ENCODE measurements at regions not wholly inside any gene's neighbourhood (a gene's known extent, or its start where the extent isn't known, plus 50 kb on each side); places are given as distances from the start of the nearest gene placed in this dataset.

DNA sequence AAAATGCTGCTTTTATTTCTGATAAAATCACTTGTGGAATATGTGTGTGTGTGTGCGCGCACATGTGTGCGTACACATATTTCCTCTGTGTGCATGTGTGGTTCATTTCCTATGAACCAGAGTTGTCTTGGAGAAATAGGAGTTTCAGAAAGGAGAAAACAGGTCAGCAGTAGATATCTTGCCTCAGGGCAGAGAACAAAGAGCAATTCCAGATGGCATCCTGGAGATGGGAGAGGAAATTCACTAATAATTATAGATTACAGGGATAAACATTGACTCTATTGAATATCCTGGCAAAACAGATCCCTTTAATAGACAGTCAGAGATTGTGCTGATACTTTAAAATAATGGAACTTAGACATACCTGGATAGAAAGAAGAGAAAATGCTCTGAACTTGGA is 298.0 kb downstream of the TRIB2 start:
- no peak overlapping the region for H3K4me3 ChIP-seq (ENCODE audit: low read length)
- no peaks in the 10 kb centered on the region for H3K36me3 Mint-ChIP-seq
- H3K27ac ChIP-seq (ENCODE audit: low read length), result no peak overlapping the region
- H3K9me3 ChIP-seq (ENCODE audit: control insufficient read depth, insufficient read depth, low read length), result no peaks in the 10 kb centered on the region
- TF ChIP-seq, protein P1, sequence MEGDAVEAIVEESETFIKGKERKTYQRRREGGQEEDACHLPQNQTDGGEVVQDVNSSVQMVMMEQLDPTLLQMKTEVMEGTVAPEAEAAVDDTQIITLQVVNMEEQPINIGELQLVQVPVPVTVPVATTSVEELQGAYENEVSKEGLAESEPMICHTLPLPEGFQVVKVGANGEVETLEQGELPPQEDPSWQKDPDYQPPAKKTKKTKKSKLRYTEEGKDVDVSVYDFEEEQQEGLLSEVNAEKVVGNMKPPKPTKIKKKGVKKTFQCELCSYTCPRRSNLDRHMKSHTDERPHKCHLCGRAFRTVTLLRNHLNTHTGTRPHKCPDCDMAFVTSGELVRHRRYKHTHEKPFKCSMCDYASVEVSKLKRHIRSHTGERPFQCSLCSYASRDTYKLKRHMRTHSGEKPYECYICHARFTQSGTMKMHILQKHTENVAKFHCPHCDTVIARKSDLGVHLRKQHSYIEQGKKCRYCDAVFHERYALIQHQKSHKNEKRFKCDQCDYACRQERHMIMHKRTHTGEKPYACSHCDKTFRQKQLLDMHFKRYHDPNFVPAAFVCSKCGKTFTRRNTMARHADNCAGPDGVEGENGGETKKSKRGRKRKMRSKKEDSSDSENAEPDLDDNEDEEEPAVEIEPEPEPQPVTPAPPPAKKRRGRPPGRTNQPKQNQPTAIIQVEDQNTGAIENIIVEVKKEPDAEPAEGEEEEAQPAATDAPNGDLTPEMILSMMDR (IDR thresholded peaks at IDR 0.05), result no peak
- intact Hi-C loops (cut with micrococcal nuclease), result no loop called here
- H3K4me1 ChIP-seq (ENCODE audit: control insufficient read depth, insufficient read depth, low read length), result no peaks in the 10 kb centered on the region
- no peaks in the 10 kb centered on the region for H3K9me3 Mint-ChIP-seq
- ATAC-seq (no peak), DNase-seq (no peak)
- 97% methylated on average over 3 of the region's 3 CpGs for WGBS (ENCODE audit: insufficient coverage)
- peaks cover 25% of the 10 kb centered on the region for H3K27me3 ChIP-seq (ENCODE audit: control insufficient read depth, insufficient read depth, low read length)
- H3K36me3 ChIP-seq (ENCODE audit: control insufficient read depth, insufficient read depth, low read length), result no peaks in the 10 kb centered on the region
- H3K4me3 Mint-ChIP-seq, result no peak overlapping the region
- no peaks in the 10 kb centered on the region for H3K4me1 Mint-ChIP-seq
- H3K27me3 Mint-ChIP-seq (ENCODE audit: low read depth in 2 of 2), result peaks cover 37 to 40% of the 10 kb centered on the region in 2 donors
- no peak overlapping the region for H3K27ac Mint-ChIP-seq

DNA sequence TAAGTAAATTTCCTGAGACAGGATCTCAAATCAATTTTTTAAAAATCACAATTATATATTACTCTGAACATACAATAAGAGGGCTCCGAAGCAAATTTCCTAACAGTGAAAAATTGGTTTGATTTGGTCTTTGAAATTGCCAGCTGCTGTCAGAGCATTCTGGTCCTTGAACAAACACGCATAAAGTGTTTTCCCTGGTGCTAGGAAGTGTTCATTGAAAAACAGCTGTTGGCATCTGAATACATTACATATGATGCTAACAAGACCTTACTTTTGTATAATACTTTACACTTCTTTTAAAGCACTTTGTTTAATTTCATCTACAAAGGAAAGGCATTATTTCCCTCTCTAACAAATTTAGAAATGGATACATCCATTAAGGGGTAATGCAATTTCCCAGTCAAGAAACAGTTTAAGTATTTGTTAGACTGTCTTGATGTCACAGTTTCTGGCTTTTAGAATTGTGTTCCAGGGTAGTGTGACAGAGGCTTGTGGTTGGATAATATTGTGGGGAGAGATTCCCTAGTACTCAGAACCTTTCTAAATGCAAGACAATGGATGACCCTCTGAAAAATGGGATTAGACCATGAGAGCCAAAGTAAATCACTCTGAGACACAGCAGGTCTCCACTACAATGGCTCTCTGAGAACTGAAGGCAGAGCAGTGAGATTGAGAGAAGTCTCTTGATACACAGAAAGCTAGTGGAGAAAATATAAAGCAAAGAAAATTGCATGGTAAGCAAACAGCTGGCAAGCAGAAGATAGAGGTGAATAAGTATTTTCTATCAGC is 299.0 kb downstream of the TRIB2 start:
- intact Hi-C loops (cut with micrococcal nuclease), result no loop called here
- ATAC-seq (no peak), DNase-seq (no peak)
- Mint-ChIP-seq H3K4me1 (no peaks in the 10 kb centered on the region), H3K36me3 (no peaks in the 10 kb centered on the region), H3K27me3 (ENCODE audit: low read depth in 2 of 2) (peaks cover 37 to 40% of the 10 kb centered on the region in 2 donors), H3K9me3 (no peaks in the 10 kb centered on the region), H3K27ac (no peak overlapping the region), H3K4me3 (no peak overlapping the region)
- Histone ChIP-seq H3K27ac (ENCODE audit: low read length) (no peak overlapping the region), H3K4me3 (ENCODE audit: low read length) (no peak overlapping the region), H3K27me3 (ENCODE audit: control insufficient read depth, insufficient read depth, low read length) (peaks cover 25% of the 10 kb centered on the region), H3K36me3 (ENCODE audit: control insufficient read depth, insufficient read depth, low read length) (no peaks in the 10 kb centered on the region), H3K4me1 (ENCODE audit: control insufficient read depth, insufficient read depth, low read length) (no peaks in the 10 kb centered on the region), H3K9me3 (ENCODE audit: control insufficient read depth, insufficient read depth, low read length) (no peaks in the 10 kb centered on the region)
- TF ChIP-seq, protein P1 (IDR thresholded peaks at IDR 0.05), result no peak
- 100% methylated on average over 2 of the region's 2 CpGs for WGBS (ENCODE audit: insufficient coverage)

DNA sequence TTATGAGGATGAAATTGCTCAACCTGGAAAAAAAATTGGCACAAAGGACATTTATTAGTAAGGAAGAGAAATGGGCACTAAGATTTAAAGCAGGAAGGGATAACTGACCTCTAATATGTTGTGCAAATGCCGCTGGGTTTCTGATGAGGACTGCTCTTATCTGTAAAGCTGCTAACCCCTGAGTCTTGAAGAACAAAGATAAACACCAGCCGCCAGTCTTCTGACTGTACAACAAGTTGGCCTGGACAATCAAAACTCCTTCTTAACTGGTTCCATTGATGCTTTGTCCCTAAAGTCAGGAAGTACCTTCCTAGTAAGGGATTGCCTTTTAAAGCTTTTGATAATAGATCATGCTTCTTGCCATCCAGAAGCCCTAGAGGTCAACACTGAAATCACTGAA is 301.8 kb downstream of the TRIB2 start:
- peaks cover 31 to 48% of the 10 kb centered on the region in 2 donors for H3K27me3 Mint-ChIP-seq (ENCODE audit: low read depth in 2 of 2)
- TF ChIP-seq, protein P1 (IDR thresholded peaks at IDR 0.05), result no peak
- Histone ChIP-seq H3K4me3 (ENCODE audit: low read length) (no peak overlapping the region), H3K27me3 (ENCODE audit: control insufficient read depth, insufficient read depth, low read length) (peaks cover 25% of the 10 kb centered on the region), H3K4me1 (ENCODE audit: control insufficient read depth, insufficient read depth, low read length) (no peaks in the 10 kb centered on the region), H3K9me3 (ENCODE audit: control insufficient read depth, insufficient read depth, low read length) (no peaks in the 10 kb centered on the region), H3K36me3 (ENCODE audit: control insufficient read depth, insufficient read depth, low read length) (no peaks in the 10 kb centered on the region), H3K27ac (ENCODE audit: low read length) (no peak overlapping the region)
- no peak overlapping the region for H3K27ac Mint-ChIP-seq
- DNase-seq, result no peak
- no peak for ATAC-seq
- H3K4me1 Mint-ChIP-seq, result no peaks in the 10 kb centered on the region
- H3K36me3 Mint-ChIP-seq, result no peaks in the 10 kb centered on the region
- WGBS (ENCODE audit: insufficient coverage), result 100% methylated on average over 2 of the region's 2 CpGs
- no peak overlapping the region for H3K4me3 Mint-ChIP-seq
- no peaks in the 10 kb centered on the region for H3K9me3 Mint-ChIP-seq
- intact Hi-C loops (cut with micrococcal nuclease), result no loop called here

DNA sequence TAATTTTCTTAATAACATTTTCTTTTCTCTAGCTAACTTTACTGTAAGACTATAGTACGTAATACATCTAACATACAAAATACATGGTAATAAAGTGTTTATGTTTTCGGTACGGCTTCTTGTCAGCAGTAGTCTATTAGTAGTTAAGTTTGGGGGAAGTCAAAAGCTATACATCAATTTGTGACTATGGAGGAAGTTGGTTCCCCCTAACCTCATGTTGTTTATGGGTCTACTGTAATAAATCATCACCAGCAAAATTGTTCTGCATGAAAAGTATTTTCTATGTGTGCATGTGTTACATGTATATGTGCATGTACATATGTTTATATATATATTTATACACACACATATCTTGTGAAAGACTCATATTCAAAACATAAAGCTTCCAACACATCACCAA is 303.0 kb downstream of the TRIB2 start:
- no peak for ATAC-seq
- no peaks in the 10 kb centered on the region for H3K9me3 ChIP-seq (ENCODE audit: control insufficient read depth, insufficient read depth, low read length)
- no peak overlapping the region for H3K27ac ChIP-seq (ENCODE audit: low read length)
- Mint-ChIP-seq H3K9me3 (no peaks in the 10 kb centered on the region), H3K36me3 (no peaks in the 10 kb centered on the region), H3K27ac (no peak overlapping the region), H3K27me3 (ENCODE audit: low read depth in 2 of 2) (peaks cover 26 to 44% of the 10 kb centered on the region in 2 donors), H3K4me1 (no peaks in the 10 kb centered on the region), H3K4me3 (no peak overlapping the region)
- H3K36me3 ChIP-seq (ENCODE audit: control insufficient read depth, insufficient read depth, low read length), result no peaks in the 10 kb centered on the region
- peaks cover 23% of the 10 kb centered on the region for H3K27me3 ChIP-seq (ENCODE audit: control insufficient read depth, insufficient read depth, low read length)
- TF ChIP-seq, protein P1 (IDR thresholded peaks at IDR 0.05), result no peak
- intact Hi-C loops (cut with micrococcal nuclease), result no loop called here
- DNase-seq, result no peak
- no peaks in the 10 kb centered on the region for H3K4me1 ChIP-seq (ENCODE audit: control insufficient read depth, insufficient read depth, low read length)
- WGBS (ENCODE audit: insufficient coverage), result 20% methylated on average over 1 of the region's 3 CpGs
- H3K4me3 ChIP-seq (ENCODE audit: low read length), result no peak overlapping the region

Data from natural killer cell (primary cell).